ENCODE measurements at regions not wholly inside any gene's neighbourhood (a gene's known extent, or its start where the extent isn't known, plus 50 kb on each side); places are given as distances from the start of the nearest gene placed in this dataset.
A peak's percentile ranks its signal among the peaks of the same experiment; 100 is the strongest.

DNA sequence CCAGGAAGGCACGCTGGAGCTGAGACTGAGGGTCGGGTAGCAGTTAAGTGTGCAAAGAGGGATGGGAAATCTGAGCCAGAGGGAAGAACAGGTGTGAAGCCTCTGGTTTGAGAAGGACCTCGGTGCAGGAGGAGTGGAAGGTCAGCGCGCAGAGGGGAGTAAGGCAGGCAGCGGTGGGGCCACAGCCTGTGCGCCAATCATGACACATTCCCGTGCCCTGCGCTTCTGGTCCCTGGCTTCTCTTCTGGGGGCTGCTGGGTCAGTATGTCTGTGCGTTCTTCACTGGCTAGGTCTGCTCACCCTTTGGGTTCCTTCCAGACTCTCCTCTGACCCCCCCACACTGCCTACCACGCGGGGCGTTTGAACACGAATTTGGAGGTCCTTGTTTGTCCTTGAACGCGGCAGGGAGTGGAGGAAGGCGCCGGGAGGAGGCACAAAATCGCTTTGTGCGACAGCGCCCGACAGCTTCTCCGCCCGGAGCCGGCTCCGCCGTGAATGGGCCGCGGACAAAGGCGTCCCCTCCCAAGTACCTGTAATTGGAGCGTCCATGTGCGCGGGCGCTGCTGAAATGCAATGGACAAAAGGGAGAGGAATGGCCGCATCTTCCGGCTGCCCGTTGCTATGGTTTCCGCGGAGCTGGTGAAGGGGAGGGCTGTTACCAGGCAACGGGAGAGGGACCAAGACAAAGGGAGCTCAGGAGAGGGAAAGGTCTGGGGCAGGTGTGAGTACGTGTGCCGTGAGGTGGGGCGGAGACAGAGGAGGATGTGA lies 207.2 kb upstream of the SRRM4 start:
- DNase-seq, result no peak

DNA sequence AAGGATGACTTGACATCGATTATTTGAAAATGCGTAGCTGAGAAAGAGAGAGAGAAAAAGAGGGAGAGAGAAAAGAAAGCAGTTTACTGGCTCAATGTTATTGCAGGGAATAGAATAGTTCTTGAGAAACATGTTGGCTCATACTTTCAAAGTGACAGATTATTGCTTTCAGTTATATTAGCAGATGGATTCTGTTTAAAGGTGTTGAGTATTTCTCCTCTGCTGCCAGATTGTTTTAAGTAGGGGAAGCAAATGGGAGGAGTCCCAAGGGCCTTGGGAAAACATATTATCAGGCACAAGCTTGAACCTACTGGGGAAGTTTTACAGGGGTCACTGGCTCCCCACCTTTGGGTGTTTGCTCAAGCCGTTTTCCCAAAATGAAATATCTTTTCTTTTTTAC lies 203.8 kb upstream of the SRRM4 start:
- no peak for DNase-seq

- DNase-seq, result no peak
These were observed 203.3 kb upstream of the SRRM4 start for GRCh38 chr12:118778077-118778476.

- DNase-seq, result no peak
These were observed 200.4 kb upstream of the SRRM4 start for GRCh38 chr12:118780939-118781338.

DNA sequence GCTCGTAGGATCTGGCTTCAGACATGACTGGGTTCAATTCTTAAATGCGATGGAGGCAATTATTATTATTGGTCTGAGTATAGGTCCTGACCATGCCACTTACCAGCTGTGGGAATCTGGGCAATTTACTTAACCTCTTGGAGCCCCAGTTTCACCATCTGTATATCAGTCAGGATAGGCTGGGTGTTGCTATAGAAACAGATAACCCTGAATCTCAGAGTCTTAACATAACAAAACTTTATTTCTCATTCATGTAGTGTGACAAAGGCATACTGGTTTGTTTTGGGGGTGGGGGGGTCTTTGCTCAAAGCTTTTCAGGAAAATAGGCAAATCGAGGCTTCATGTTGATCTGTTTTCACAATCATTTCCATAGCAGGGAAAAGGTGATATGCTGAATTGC lies 199.6 kb upstream of the SRRM4 start:
- DNase-seq, result no peak

GRCh38 chr12:118783703-118784102 lies 197.6 kb upstream of the SRRM4 start:
- no peak for DNase-seq

- no peak for DNase-seq
These were observed 190.8 kb upstream of the SRRM4 start for GRCh38 chr12:118790578-118790977.

GRCh38 chr12:118813778-118814357 lies 167.5 kb upstream of the SRRM4 start:
- DNase-seq, result no peak

GRCh38 chr12:118816296-118816695 lies 165.0 kb upstream of the SRRM4 start:
- no peak for DNase-seq

DNA sequence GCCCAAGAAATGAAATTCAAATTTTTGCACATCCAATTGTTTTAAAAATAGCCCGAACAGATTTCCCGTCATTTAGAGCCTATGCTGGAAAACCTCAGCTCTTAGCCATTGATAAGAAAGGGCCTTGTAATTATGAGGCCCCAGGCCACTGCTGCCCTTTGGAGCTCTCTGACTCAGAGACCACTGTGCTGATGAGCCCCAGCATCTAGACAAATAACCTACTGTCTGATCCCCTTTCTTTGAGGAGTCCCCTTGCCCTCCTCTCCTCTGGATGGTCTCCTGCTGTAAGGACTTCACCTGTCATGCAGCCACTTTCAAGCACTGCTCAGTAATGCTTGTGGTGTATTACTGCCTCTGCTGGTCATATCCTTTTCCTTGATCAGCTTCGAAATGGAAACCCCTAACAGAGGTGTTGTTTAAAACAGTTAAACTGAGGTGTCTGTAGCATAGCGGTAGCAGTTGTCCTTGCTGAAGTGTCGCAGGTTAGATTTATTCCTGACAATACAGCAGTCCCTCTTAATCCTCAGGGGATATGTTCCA lies 159.9 kb upstream of the SRRM4 start:
- no peak for DNase-seq

DNA sequence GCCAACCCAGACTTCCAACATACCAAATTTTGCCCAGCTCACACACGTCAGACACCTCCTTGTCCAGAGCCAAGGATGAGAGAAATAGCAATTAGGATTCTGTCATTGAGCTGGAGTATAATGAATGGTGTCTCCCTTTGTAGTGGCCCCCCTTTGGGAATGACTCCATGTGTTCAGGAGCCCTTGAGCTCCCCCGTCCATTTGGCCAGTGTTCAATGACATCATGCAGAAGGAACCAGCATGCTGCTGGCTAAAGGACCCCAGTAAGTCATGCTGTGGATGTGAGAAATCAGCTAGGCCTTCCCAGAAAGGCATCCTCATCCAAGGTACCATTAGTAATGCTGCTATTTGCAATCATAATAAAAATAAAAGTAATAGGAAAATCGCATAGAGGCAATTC lies 158.8 kb upstream of the SRRM4 start:
- no peak for DNase-seq

DNA sequence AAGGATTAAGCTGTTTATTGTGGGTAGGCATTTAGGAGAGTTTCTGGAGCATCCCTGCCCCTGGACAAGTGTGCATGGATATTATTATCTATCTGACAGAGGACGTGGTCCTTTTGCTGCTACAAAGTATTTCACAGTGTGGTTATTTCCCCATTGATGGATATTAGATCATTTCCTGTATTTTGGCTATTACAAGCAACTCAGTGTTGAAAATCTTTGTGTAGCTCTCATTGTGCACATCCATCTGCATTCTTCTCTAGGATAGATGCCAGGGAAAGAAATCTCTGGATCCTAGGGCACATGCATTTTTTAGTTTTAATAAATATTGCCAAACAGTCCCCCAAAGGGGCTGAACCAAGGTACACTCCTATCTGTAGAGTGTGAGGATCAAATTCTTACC lies 154.3 kb upstream of the SRRM4 start:
- DNase-seq, result no peak

GRCh38 chr12:118827606-118828005 lies 153.7 kb upstream of the SRRM4 start:
- no peak for DNase-seq

- no peak for DNase-seq
These were observed 151.0 kb upstream of the SRRM4 start for GRCh38 chr12:118830296-118830695.

GRCh38 chr12:118835926-118836325 lies 145.4 kb upstream of the SRRM4 start:
- no peak for DNase-seq

GRCh38 chr12:118840399-118840798 lies 140.9 kb upstream of the SRRM4 start:
- DNase-seq, result no peak

- DNase-seq, result no peak
These were observed 140.5 kb upstream of the SRRM4 start for GRCh38 chr12:118840878-118841277.

- DNase-seq, result no peak
These were observed 139.8 kb upstream of the SRRM4 start for GRCh38 chr12:118841588-118841987.

GRCh38 chr12:118842866-118843265 lies 138.5 kb upstream of the SRRM4 start:
- DNase-seq, result no peak

DNA sequence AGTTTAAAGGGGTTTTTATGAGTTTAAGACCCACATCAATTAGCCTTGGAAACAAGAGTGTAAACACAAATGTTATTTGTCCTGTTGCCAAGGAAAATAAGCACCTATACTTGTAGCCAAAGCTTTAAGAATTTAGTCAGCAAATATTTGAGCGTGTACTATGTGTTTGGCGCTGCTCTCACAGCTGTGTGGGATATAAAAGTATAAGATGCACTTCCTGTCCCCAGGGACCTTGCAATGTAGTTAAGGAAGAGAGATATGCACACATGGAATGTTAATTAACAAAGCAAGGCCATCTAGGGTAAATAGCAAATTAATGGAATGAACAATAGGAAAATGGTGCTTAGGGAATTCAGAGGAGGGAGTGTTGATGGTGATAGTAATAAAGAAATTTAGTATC lies 134.9 kb upstream of the SRRM4 start:
- DNase-seq, result no peak

DNA sequence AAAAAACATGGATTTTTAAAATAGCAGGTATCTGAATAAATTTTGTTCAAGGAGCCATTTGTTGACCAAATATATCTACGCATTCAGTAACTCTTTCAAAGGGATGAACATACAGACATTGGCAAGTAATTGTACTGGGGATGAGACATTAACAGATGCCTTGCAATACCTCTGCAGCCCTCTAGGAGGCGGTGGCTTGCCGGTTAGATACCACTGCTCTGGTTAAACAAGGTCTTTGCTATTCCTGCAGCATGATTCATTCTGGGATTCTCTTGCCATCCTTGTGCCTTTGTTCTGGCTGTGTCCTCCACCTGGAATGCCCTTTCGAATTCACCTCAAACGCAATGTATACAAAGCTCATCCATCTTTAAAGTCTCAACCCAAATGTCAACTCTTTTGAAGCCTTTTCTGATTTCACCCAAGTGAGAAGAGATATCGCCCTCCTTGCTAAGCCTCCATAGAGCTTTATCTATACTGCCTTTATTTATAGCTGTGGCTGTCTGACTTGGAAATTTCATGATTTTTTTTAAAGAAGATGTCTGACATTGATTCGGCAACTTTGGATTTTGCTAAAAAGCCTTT lies 131.0 kb upstream of the SRRM4 start:
- DNase-seq, result peak in 1 of 2 experiments; percentile 38

GRCh38 chr12:118851891-118852290 lies 129.4 kb upstream of the SRRM4 start:
- DNase-seq, result no peak

DNA sequence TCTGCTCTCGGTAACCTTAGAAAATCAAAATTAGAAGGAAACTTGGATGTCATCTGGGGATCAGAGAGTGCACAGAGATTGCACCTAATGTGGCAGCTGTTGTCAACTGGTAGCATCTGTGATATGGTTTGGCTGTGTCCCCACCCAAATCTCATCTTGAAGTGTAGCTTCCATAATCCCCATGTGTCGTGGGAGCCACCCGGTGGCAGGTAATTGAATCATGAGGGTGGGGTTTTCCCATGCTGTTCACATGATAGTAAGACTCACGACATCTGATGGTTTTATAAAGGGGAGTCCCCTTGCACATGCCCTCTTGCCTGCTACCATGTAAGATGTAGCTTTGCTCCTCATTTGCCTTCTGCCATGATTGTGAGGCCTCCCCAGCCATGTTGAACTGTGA lies 127.7 kb upstream of the SRRM4 start:
- DNase-seq, result no peak

DNA sequence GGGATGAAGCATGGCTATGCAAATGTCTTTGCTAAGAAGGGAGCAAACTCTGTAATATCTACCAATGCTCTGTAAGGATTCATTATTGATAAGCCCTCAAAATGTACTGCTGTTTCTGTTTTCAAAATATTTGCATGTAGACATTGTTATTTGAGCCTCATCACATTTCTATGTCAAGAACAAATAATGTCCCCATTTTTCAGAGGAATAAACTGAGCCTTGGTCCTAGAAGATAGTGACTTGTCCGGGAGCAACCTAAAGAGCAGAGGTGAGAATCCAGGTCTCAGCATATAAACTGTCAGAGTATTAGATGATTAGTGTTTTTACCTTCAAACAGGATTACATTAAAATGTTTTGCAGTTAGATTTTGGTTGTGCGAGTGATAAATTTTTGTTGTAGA lies 125.5 kb upstream of the SRRM4 start:
- DNase-seq, result no peak

Measured in SW 1271 (cell line).